ENCODE measurements at regions not wholly inside any gene's neighbourhood (a gene's known extent, or its start where the extent isn't known, plus 50 kb on each side); places are given as distances from the start of the nearest gene placed in this dataset.

- Histone ChIP-seq H3K9me3 (ENCODE audit: control insufficient read depth, low read depth, low read length) (no peaks in the 10 kb centered on the region), H3K27me3 (ENCODE audit: insufficient read depth, low read length) (no peaks in the 10 kb centered on the region), H3K18ac (ENCODE audit: insufficient read length, low read depth, low read length) (no peak overlapping the region), H2BK12ac (ENCODE audit: insufficient read length, low read depth, low read length) (no peak overlapping the region), H3T11ph (ENCODE audit: low read length) (no peak overlapping the region), H2BK120ac (ENCODE audit: low read depth, low read length, poor library complexity, severe bottlenecking) (no peak overlapping the region), H2AK5ac (ENCODE audit: insufficient read length, low read length) (no peak overlapping the region), H3K14ac (ENCODE audit: insufficient read depth, low read length) (no peak overlapping the region), H3K56ac (ENCODE audit: insufficient read length, low read depth, low read length) (no peak overlapping the region), H4K91ac (ENCODE audit: insufficient read length, low read depth, low read length) (no peak overlapping the region), H3K4me2 (ENCODE audit: insufficient read depth, insufficient read length, low read length) (no peak overlapping the region), H4K8ac (replicated peaks; ENCODE audit: insufficient read length, low read depth, low read length) (no peak overlapping the region), H3K4me1 (ENCODE audit: insufficient read depth, low read length) (peaks cover 5% of the 10 kb centered on the region; the same call in 1 of the 2 replicates), H3K79me1 (ENCODE audit: insufficient read depth, low read depth, low read length, poor library complexity, severe bottlenecking) (no peaks in the 10 kb centered on the region), H2BK5ac (ENCODE audit: insufficient read length, low read length) (no peak overlapping the region), H3K23ac (ENCODE audit: insufficient read length, low read depth, low read length) (no peak overlapping the region), H3K4ac (ENCODE audit: low read depth, low read length) (no peak overlapping the region), H3K23me2 (ENCODE audit: insufficient read length, low read depth, low read length, poor library complexity, severe bottlenecking) (no peaks in the 10 kb centered on the region), H3K9ac (ENCODE audit: extremely low read depth, insufficient read length, low read length) (no peak overlapping the region), H3K27ac (ENCODE audit: insufficient read length, low read depth, low read length) (no peak overlapping the region), H4K20me1 (ENCODE audit: control insufficient read depth, insufficient read depth, insufficient read length) (no peaks in the 10 kb centered on the region), H2AFZ (ENCODE audit: low read length) (no peak overlapping the region), H4K5ac (ENCODE audit: insufficient read length, low read depth, low read length) (no peak overlapping the region), H2BK20ac (ENCODE audit: low read depth, low read length, poor library complexity, severe bottlenecking) (no peak overlapping the region), H3K79me2 (ENCODE audit: insufficient read depth, low read length) (no peaks in the 10 kb centered on the region), H2BK15ac (ENCODE audit: low read depth, low read length) (no peak overlapping the region)
- Mint-ChIP-seq H3K4me1 (peaks cover 25 to 29% of the 10 kb centered on the region in 2 experiments), H3K27ac (peak overlapping the region in 1 of 3 experiments; percentile 32; a peak in 2 of 7 replicates), H3K9me3 (no peaks in the 10 kb centered on the region), H3K36me3 (ENCODE audit: insufficient read depth in 1 of 3, low read depth in 3 of 3) (peaks cover 0 to 4% (median 0%) of the 10 kb centered on the region in 3 experiments; a peak in 1 of 7 replicates), H3K27me3 (ENCODE audit: low read depth) (no peaks in the 10 kb centered on the region), H3K4me3 (no peak overlapping the region)
- WGBS (ENCODE audit: extremely low coverage, insufficient read length, low lambda C conversion rate) = no CpG with 5 or more reads among the region's 14 CpGs
- peak; percentile 14 for DNase-seq
- no peak for TF ChIP-seq CTCF (conservative IDR thresholded peaks at IDR 0.05)
These were observed 93.4 kb upstream of the ENPP6 start for GRCh38 chr4:184310881-184311709.
